ENCODE measurements at regions not wholly inside any gene's neighbourhood (a gene's known extent, or its start where the extent isn't known, plus 50 kb on each side); places are given as distances from the start of the nearest gene placed in this dataset.

DNA sequence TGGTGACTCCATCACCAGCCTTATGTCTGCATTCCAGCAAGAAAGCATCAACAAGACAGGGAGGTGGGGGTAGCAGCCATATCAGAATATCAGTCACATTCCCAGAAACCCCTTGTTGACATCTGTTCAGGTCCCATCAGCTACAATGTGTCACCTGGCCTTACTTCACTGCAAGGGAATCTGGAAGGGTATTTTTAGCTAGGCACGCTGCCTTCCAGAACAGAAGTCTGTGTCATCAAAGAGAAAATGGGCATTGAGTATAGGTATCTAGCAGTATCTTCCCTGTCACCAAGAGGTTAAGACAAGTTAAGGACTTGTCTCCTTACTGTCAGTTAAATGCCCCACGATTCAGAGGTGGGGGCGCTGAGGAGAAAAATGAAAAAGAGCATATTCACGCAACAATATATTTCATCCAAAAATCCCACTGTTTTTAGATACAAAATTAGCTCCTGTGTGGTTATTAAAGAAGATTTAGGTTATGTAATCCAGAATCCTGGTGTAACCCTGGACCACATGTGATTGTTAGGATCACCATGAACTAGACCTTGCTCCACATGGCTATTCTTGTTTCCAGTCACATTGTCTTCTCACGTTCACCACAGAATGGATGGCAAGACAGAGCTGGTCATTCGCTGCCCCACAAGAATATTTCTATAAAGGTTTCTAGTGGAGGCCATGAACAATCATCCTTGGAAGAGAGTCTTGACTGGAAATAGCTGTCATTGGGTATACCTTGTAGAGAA, 60.0 kb upstream of the PDHA1 start:
- TF ChIP-seq, protein P1, sequence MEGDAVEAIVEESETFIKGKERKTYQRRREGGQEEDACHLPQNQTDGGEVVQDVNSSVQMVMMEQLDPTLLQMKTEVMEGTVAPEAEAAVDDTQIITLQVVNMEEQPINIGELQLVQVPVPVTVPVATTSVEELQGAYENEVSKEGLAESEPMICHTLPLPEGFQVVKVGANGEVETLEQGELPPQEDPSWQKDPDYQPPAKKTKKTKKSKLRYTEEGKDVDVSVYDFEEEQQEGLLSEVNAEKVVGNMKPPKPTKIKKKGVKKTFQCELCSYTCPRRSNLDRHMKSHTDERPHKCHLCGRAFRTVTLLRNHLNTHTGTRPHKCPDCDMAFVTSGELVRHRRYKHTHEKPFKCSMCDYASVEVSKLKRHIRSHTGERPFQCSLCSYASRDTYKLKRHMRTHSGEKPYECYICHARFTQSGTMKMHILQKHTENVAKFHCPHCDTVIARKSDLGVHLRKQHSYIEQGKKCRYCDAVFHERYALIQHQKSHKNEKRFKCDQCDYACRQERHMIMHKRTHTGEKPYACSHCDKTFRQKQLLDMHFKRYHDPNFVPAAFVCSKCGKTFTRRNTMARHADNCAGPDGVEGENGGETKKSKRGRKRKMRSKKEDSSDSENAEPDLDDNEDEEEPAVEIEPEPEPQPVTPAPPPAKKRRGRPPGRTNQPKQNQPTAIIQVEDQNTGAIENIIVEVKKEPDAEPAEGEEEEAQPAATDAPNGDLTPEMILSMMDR (tag by site-specific recombination; IDR thresholded peaks at IDR 0.05): no peak
- TF ChIP-seq ZNF580 (tag by site-specific recombination; IDR thresholded peaks at IDR 0.05) (no peak), PRDM10 (tag by site-specific recombination; IDR thresholded peaks at IDR 0.05) (no peak), ZSCAN30 (tag by site-specific recombination; IDR thresholded peaks at IDR 0.05) (no peak), ZNF777 (tag by site-specific recombination; IDR thresholded peaks at IDR 0.05; ENCODE audit: borderline replicate concordance) (no peak), TCF7L2 (IDR thresholded peaks at IDR 0.05; ENCODE audit: borderline replicate concordance, low read depth, low read length) (no peak), ZNF398 (tag by site-specific recombination; IDR thresholded peaks at IDR 0.05) (no peak), ZNF626 (tag by site-specific recombination; IDR thresholded peaks at IDR 0.05) (no peak), ZBTB7A (tag by site-specific recombination; IDR thresholded peaks at IDR 0.05; ENCODE audit: low read depth) (no peak)
- TF ChIP-seq, protein P2, sequence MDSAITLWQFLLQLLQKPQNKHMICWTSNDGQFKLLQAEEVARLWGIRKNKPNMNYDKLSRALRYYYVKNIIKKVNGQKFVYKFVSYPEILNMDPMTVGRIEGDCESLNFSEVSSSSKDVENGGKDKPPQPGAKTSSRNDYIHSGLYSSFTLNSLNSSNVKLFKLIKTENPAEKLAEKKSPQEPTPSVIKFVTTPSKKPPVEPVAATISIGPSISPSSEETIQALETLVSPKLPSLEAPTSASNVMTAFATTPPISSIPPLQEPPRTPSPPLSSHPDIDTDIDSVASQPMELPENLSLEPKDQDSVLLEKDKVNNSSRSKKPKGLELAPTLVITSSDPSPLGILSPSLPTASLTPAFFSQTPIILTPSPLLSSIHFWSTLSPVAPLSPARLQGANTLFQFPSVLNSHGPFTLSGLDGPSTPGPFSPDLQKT (IDR thresholded peaks at IDR 0.05; ENCODE audit: borderline replicate concordance, low read depth, low read length): no peak
- TF ChIP-seq, protein P3, sequence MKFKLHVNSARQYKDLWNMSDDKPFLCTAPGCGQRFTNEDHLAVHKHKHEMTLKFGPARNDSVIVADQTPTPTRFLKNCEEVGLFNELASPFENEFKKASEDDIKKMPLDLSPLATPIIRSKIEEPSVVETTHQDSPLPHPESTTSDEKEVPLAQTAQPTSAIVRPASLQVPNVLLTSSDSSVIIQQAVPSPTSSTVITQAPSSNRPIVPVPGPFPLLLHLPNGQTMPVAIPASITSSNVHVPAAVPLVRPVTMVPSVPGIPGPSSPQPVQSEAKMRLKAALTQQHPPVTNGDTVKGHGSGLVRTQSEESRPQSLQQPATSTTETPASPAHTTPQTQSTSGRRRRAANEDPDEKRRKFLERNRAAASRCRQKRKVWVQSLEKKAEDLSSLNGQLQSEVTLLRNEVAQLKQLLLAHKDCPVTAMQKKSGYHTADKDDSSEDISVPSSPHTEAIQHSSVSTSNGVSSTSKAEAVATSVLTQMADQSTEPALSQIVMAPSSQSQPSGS (tag by site-specific recombination; IDR thresholded peaks at IDR 0.05; ENCODE audit: low read depth): no peak
- TF ChIP-seq, protein P4, sequence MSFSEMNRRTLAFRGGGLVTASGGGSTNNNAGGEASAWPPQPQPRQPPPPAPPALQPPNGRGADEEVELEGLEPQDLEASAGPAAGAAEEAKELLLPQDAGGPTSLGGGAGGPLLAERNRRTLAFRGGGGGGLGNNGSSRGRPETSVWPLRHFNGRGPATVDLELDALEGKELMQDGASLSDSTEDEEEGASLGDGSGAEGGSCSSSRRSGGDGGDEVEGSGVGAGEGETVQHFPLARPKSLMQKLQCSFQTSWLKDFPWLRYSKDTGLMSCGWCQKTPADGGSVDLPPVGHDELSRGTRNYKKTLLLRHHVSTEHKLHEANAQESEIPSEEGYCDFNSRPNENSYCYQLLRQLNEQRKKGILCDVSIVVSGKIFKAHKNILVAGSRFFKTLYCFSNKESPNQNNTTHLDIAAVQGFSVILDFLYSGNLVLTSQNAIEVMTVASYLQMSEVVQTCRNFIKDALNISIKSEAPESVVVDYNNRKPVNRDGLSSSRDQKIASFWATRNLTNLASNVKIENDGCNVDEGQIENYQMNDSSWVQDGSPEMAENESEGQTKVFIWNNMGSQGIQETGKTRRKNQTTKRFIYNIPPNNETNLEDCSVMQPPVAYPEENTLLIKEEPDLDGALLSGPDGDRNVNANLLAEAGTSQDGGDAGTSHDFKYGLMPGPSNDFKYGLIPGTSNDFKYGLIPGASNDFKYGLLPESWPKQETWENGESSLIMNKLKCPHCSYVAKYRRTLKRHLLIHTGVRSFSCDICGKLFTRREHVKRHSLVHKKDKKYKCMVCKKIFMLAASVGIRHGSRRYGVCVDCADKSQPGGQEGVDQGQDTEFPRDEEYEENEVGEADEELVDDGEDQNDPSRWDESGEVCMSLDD (tag by site-specific recombination; IDR thresholded peaks at IDR 0.05): no peak
